ENCODE measurements at regions not wholly inside any gene's neighbourhood (a gene's known extent, or its start where the extent isn't known, plus 50 kb on each side); places are given as distances from the start of the nearest gene placed in this dataset.

DNA sequence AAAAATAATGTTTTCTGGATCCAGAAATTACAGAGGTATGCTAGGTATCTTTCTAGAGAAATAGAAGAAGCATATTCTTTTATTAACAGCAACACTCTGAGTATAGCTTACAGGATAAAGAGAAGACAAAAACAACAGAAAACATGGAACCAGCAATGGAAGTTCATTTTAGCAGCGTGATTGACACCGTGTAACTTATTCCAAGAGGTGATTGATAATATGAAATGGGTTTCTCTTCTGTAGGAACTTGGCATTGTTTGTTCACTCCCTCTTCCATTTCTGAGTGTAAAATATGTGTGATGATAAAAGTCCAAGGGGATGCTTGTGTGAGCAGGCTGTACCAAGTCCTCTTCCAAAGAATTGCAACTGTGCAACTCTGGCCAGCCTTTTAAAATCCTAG, 303.0 kb downstream of the COL12A1 start:
- Histone ChIP-seq H2AFZ (ENCODE audit: low read length) (no peak overlapping the region), H3K4me2 (ENCODE audit: insufficient read depth, low read length) (no peak overlapping the region), H3K4me1 (ENCODE audit: insufficient read depth, low read length) (no peaks in the 10 kb centered on the region), H3K27me3 (ENCODE audit: insufficient read depth, low read length) (no peaks in the 10 kb centered on the region), H4K20me1 (ENCODE audit: insufficient read depth, low read length) (no peaks in the 10 kb centered on the region), H3K36me3 (ENCODE audit: insufficient read depth, low read length) (no peaks in the 10 kb centered on the region), H3K9me3 (ENCODE audit: low read depth, low read length) (no peaks in the 10 kb centered on the region), H3K4me3 (ENCODE audit: insufficient read depth, low read length) (no peak overlapping the region), H3K79me2 (ENCODE audit: insufficient read depth, low read length) (no peaks in the 10 kb centered on the region), H3K27ac (ENCODE audit: low read depth, low read length) (no peak overlapping the region)
- TF ChIP-seq, protein P1, sequence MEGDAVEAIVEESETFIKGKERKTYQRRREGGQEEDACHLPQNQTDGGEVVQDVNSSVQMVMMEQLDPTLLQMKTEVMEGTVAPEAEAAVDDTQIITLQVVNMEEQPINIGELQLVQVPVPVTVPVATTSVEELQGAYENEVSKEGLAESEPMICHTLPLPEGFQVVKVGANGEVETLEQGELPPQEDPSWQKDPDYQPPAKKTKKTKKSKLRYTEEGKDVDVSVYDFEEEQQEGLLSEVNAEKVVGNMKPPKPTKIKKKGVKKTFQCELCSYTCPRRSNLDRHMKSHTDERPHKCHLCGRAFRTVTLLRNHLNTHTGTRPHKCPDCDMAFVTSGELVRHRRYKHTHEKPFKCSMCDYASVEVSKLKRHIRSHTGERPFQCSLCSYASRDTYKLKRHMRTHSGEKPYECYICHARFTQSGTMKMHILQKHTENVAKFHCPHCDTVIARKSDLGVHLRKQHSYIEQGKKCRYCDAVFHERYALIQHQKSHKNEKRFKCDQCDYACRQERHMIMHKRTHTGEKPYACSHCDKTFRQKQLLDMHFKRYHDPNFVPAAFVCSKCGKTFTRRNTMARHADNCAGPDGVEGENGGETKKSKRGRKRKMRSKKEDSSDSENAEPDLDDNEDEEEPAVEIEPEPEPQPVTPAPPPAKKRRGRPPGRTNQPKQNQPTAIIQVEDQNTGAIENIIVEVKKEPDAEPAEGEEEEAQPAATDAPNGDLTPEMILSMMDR (IDR thresholded peaks at IDR 0.05; ENCODE audit: extremely low read depth, low read depth, low read length): no peak
- DNase-seq (ENCODE audit: insufficient read length, low spot score, missing footprints): no peak

DNA sequence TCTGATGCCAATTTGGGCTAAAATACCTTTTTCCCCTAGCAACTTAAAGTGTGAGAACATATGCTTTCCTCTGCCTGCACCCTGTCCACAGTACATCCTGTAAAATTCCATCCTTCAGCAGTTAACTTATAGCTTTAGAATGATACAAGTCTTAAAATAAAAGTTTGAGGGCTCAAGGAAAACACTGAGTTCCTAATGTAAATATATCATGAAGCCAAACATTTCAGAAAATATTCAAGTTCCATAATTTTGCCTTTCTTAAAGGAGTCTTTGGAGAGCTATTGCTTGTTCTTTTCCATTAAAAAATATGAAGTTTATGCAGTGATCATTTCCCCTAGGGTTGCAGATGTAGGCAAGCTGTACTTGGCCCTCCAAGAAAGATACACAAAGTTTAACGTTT, 303.8 kb downstream of the COL12A1 start:
- no peaks in the 10 kb centered on the region for H3K36me3 ChIP-seq (ENCODE audit: insufficient read depth, low read length)
- no peaks in the 10 kb centered on the region for H3K79me2 ChIP-seq (ENCODE audit: insufficient read depth, low read length)
- TF ChIP-seq, protein P1 (IDR thresholded peaks at IDR 0.05; ENCODE audit: extremely low read depth, low read depth, low read length): no peak
- H4K20me1 ChIP-seq (ENCODE audit: insufficient read depth, low read length): no peaks in the 10 kb centered on the region
- no peaks in the 10 kb centered on the region for H3K27me3 ChIP-seq (ENCODE audit: insufficient read depth, low read length)
- no peak for DNase-seq (ENCODE audit: insufficient read length, low spot score, missing footprints)
- H2AFZ ChIP-seq (ENCODE audit: low read length): no peak overlapping the region
- no peaks in the 10 kb centered on the region for H3K4me1 ChIP-seq (ENCODE audit: insufficient read depth, low read length)
- H3K9me3 ChIP-seq (ENCODE audit: low read depth, low read length): no peaks in the 10 kb centered on the region
- no peak overlapping the region for H3K27ac ChIP-seq (ENCODE audit: low read depth, low read length)
- H3K4me2 ChIP-seq (ENCODE audit: insufficient read depth, low read length): no peak overlapping the region
- no peak overlapping the region for H3K4me3 ChIP-seq (ENCODE audit: insufficient read depth, low read length)

DNA sequence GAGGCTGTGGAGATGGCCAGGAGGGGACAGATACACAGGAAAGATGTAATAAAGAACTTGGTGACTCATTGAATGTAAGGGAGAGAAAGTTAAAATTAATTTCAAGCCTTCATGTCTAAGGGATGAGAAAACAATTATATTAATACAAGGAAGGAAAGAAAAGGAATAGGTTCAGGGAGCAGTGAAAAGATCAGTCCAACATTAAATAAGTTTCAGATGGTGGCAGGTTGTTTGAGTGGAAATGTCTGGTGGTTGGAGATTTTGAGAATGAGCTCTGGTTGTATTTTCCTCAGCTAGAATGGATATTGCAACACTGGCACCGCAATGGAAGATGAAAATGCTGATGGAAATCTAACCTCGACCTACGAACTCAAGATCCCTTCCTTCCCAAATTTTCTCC, 304.3 kb downstream of the COL12A1 start:
- Histone ChIP-seq H3K4me2 (ENCODE audit: insufficient read depth, low read length) (no peak overlapping the region), H3K9me3 (ENCODE audit: low read depth, low read length) (no peaks in the 10 kb centered on the region), H3K79me2 (ENCODE audit: insufficient read depth, low read length) (no peaks in the 10 kb centered on the region), H3K27me3 (ENCODE audit: insufficient read depth, low read length) (no peaks in the 10 kb centered on the region), H3K4me3 (ENCODE audit: insufficient read depth, low read length) (no peak overlapping the region), H3K36me3 (ENCODE audit: insufficient read depth, low read length) (no peaks in the 10 kb centered on the region), H2AFZ (ENCODE audit: low read length) (no peak overlapping the region), H4K20me1 (ENCODE audit: insufficient read depth, low read length) (no peaks in the 10 kb centered on the region), H3K27ac (ENCODE audit: low read depth, low read length) (no peak overlapping the region), H3K4me1 (ENCODE audit: insufficient read depth, low read length) (no peaks in the 10 kb centered on the region)
- DNase-seq (ENCODE audit: insufficient read length, low spot score, missing footprints): no peak
- TF ChIP-seq, protein P1 (IDR thresholded peaks at IDR 0.05; ENCODE audit: extremely low read depth, low read depth, low read length): no peak

DNA sequence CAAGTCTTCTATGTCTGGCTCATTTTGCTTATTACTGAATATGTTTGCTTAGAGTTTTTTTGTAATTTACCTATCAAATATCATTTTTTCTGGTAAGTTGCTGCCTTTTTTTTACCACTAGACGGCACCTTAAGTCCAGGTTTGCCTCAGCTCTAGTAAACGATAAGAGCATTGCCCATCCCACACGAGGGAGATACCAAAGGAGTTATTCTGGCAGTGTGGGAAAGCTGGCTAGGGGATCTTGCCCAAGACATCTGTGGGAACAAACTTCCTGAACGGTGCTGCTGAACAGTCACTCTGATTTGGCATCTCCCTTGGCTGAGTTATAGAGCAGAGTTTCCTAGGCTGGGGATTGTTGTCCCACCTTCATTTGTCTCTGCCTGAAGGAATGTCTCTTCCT, 306.4 kb downstream of the COL12A1 start:
- no peaks in the 10 kb centered on the region for H3K27me3 ChIP-seq (ENCODE audit: insufficient read depth, low read length)
- H3K4me2 ChIP-seq (ENCODE audit: insufficient read depth, low read length): no peak overlapping the region
- H3K9me3 ChIP-seq (ENCODE audit: low read depth, low read length): no peaks in the 10 kb centered on the region
- H3K4me1 ChIP-seq (ENCODE audit: insufficient read depth, low read length): peaks cover 2% of the 10 kb centered on the region
- no peaks in the 10 kb centered on the region for H4K20me1 ChIP-seq (ENCODE audit: insufficient read depth, low read length)
- H3K79me2 ChIP-seq (ENCODE audit: insufficient read depth, low read length): no peaks in the 10 kb centered on the region
- H3K27ac ChIP-seq (ENCODE audit: low read depth, low read length): no peak overlapping the region
- H3K4me3 ChIP-seq (ENCODE audit: insufficient read depth, low read length): no peak overlapping the region
- TF ChIP-seq, protein P1 (IDR thresholded peaks at IDR 0.05; ENCODE audit: extremely low read depth, low read depth, low read length): peak; percentile 53
- DNase-seq (ENCODE audit: insufficient read length, low spot score, missing footprints): no peak
- no peaks in the 10 kb centered on the region for H3K36me3 ChIP-seq (ENCODE audit: insufficient read depth, low read length)
- peak overlapping the region; percentile 2 for H2AFZ ChIP-seq (ENCODE audit: low read length)

All from osteoblast (primary cell).